Spleen (tissue), 7 donors: ENCODE measurements at regions not wholly inside any gene's neighbourhood (a gene's known extent, or its start where the extent isn't known, plus 50 kb on each side); places are given as distances from the start of the nearest gene placed in this dataset.

Experiments
- CTCF ChIP-seq, 11 experiments: fragments of 200-600 bp in 7 of 11; fragments of 450-650 bp in 4 of 11; sonication (generic) in 4 of 11; IDR thresholded peaks in 8 of 11; conservative IDR thresholded peaks in 3 of 11; 1 replicate in 7 of 11; 2 replicates in 4 of 11; pipeline versions ENCODE4 v1.4.0 to v1.8.0; 2016 to 2021; ENCODE audit warnings: antibody characterized with exemption in 11 of 11, inconsistent platforms in 4 of 11, mild to moderate bottlenecking in 1 of 11
- POLR2A ChIP-seq, 3 donors: fragments of 450-650 bp; IDR thresholded peaks; one replicate each; pipeline ENCODE4 v1.5.1; 2017; ENCODE audit warnings: antibody characterized with exemption in 3 of 3, mild to moderate bottlenecking in 1 of 3
- donor health status: DM: no; HTN: no; CAD: no; lungs with moderate emphysema.
- donor health status: DM: no; HTN: no; CAD: no.
- donor health status: DM: no; HTN: no; CAD: no.

- no peak for TF ChIP-seq CTCF (IDR thresholded peaks at IDR 0.05 in 8 of 11, conservative IDR thresholded peaks at IDR 0.05 in 3 of 11)
- no peak for TF ChIP-seq POLR2A (IDR thresholded peaks at IDR 0.05)
Observed at GRCh38 chr20:23162887-23163286, 76.8 kb upstream of the CD93 start.
